ENCODE measurements at regions not wholly inside any gene's neighbourhood (a gene's known extent, or its start where the extent isn't known, plus 50 kb on each side); places are given as distances from the start of the nearest gene placed in this dataset.

DNA sequence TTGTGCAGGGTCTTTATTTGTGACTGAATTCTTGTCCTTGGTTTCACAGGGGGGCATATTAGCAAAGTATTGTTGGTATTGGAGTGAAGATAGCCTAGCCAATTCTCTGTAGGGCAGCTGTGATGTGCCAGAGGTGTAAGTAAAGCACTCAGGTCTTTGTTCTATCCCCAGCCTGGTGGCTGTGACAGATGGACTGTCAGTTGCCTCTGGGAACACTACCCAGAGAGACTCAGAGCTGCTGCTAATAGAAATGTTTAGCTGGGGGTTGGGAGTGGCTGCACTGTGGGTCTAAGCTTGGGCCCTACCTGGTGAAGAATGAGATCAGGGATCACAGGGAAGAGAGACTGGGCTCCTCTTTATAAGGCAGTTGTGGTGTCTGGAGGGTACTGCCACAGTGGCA lies 1006.5 kb upstream of the TYRP1 start:
- DNase-seq (ENCODE audit: low read depth, low spot score) (no peak), ATAC-seq (no peak)
- H3K36me3 ChIP-seq (ENCODE audit: control insufficient read depth, insufficient read depth, low read length), result no peaks in the 10 kb centered on the region
- H3K4me3 ChIP-seq (ENCODE audit: low read depth in 2 of 2, low read length in 2 of 2), result no peak overlapping the region
- H3K4me1 ChIP-seq (ENCODE audit: control insufficient read depth, insufficient read depth, low read length), result no peaks in the 10 kb centered on the region
- no peaks in the 10 kb centered on the region for H3K9me3 ChIP-seq (ENCODE audit: control insufficient read depth, insufficient read depth, low read depth, low read length)
- intact Hi-C loops (cut with micrococcal nuclease; ENCODE audit: unreplicated experiment) (no loop called here), in situ Hi-C loops (cut with HindIII; ENCODE audit: low pct_unique_long_range_greater_than_20kb, low sequenced_read_pairs) (no loop called here)
- BruUV-seq (replicated peaks), result no TSS peak
- CTCF ChIA-PET, result no interaction called here
- POLR2A ChIA-PET, result no interaction called here
- H3K27me3 ChIP-seq (ENCODE audit: control insufficient read depth, insufficient read depth, low read length), result no peaks in the 10 kb centered on the region
- TF ChIP-seq TCF7L2 (IDR thresholded peaks at IDR 0.05; ENCODE audit: low read depth, low read length), result no peak
- no peak for TF ChIP-seq POLR2AphosphoS5 (IDR thresholded peaks at IDR 0.05; ENCODE audit: low read depth, low read length)
- TF ChIP-seq, protein P1, sequence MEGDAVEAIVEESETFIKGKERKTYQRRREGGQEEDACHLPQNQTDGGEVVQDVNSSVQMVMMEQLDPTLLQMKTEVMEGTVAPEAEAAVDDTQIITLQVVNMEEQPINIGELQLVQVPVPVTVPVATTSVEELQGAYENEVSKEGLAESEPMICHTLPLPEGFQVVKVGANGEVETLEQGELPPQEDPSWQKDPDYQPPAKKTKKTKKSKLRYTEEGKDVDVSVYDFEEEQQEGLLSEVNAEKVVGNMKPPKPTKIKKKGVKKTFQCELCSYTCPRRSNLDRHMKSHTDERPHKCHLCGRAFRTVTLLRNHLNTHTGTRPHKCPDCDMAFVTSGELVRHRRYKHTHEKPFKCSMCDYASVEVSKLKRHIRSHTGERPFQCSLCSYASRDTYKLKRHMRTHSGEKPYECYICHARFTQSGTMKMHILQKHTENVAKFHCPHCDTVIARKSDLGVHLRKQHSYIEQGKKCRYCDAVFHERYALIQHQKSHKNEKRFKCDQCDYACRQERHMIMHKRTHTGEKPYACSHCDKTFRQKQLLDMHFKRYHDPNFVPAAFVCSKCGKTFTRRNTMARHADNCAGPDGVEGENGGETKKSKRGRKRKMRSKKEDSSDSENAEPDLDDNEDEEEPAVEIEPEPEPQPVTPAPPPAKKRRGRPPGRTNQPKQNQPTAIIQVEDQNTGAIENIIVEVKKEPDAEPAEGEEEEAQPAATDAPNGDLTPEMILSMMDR (IDR thresholded peaks at IDR 0.05), result no peak
- TF ChIP-seq, protein P2, sequence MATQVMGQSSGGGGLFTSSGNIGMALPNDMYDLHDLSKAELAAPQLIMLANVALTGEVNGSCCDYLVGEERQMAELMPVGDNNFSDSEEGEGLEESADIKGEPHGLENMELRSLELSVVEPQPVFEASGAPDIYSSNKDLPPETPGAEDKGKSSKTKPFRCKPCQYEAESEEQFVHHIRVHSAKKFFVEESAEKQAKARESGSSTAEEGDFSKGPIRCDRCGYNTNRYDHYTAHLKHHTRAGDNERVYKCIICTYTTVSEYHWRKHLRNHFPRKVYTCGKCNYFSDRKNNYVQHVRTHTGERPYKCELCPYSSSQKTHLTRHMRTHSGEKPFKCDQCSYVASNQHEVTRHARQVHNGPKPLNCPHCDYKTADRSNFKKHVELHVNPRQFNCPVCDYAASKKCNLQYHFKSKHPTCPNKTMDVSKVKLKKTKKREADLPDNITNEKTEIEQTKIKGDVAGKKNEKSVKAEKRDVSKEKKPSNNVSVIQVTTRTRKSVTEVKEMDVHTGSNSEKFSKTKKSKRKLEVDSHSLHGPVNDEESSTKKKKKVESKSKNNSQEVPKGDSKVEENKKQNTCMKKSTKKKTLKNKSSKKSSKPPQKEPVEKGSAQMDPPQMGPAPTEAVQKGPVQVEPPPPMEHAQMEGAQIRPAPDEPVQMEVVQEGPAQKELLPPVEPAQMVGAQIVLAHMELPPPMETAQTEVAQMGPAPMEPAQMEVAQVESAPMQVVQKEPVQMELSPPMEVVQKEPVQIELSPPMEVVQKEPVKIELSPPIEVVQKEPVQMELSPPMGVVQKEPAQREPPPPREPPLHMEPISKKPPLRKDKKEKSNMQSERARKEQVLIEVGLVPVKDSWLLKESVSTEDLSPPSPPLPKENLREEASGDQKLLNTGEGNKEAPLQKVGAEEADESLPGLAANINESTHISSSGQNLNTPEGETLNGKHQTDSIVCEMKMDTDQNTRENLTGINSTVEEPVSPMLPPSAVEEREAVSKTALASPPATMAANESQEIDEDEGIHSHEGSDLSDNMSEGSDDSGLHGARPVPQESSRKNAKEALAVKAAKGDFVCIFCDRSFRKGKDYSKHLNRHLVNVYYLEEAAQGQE (IDR thresholded peaks at IDR 0.05; ENCODE audit: insufficient read depth in 1 of 2, low read depth in 2 of 2, low read length in 1 of 2), result no peak
- no peak for TF ChIP-seq SIN3A (IDR thresholded peaks at IDR 0.05; ENCODE audit: borderline replicate concordance, insufficient read depth, low read depth, low read length)
- H3K27ac ChIP-seq (ENCODE audit: low read length), result no peak overlapping the region

DNA sequence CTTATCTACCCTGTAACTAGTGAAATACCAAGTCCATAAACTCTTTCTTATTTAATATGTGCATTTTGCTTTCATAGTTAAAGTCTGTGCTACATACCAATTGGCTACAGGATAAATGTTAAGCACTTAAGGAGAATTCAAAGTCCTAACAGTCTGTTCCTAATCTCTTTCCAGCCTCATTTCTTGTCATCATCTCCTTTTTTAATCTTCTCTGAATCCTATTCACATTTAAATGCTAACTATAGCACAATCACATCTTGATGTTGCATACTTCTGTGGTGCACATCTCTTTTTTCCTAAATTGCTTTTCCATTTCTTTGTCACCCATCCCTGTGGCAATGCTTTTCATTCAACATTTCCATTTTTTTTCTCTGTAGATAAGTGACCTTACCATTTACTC lies 996.1 kb upstream of the TYRP1 start:
- TF ChIP-seq POLR2AphosphoS5 (IDR thresholded peaks at IDR 0.05; ENCODE audit: low read depth, low read length) (no peak), SIN3A (IDR thresholded peaks at IDR 0.05; ENCODE audit: borderline replicate concordance, insufficient read depth, low read depth, low read length) (no peak), TCF7L2 (IDR thresholded peaks at IDR 0.05; ENCODE audit: low read depth, low read length) (no peak)
- TF ChIP-seq, protein P2 (IDR thresholded peaks at IDR 0.05; ENCODE audit: insufficient read depth in 1 of 2, low read depth in 2 of 2, low read length in 1 of 2), result no peak
- TF ChIP-seq, protein P1 (IDR thresholded peaks at IDR 0.05), result no peak
- ChIA-PET POLR2A (no interaction called here), CTCF (no interaction called here)
- Histone ChIP-seq H3K27me3 (ENCODE audit: control insufficient read depth, insufficient read depth, low read length) (no peaks in the 10 kb centered on the region), H3K4me1 (ENCODE audit: control insufficient read depth, insufficient read depth, low read length) (no peaks in the 10 kb centered on the region), H3K27ac (ENCODE audit: low read length) (no peak overlapping the region), H3K4me3 (ENCODE audit: low read depth in 2 of 2, low read length in 2 of 2) (no peak overlapping the region), H3K9me3 (ENCODE audit: control insufficient read depth, insufficient read depth, low read depth, low read length) (no peaks in the 10 kb centered on the region), H3K36me3 (ENCODE audit: control insufficient read depth, insufficient read depth, low read length) (no peaks in the 10 kb centered on the region)
- ATAC-seq (no peak), DNase-seq (ENCODE audit: low read depth, low spot score) (no peak)
- BruUV-seq (replicated peaks), result no TSS peak
- intact Hi-C loops (cut with micrococcal nuclease; ENCODE audit: unreplicated experiment) (no loop called here), in situ Hi-C loops (cut with HindIII; ENCODE audit: low pct_unique_long_range_greater_than_20kb, low sequenced_read_pairs) (no loop called here)

Data from Panc1 (cell line).